Transverse colon (tissue), 4 donors: ENCODE measurements at regions not wholly inside any gene's neighbourhood (a gene's known extent, or its start where the extent isn't known, plus 50 kb on each side); places are given as distances from the start of the nearest gene placed in this dataset.

Experiments used
- DNase-seq: peaks from one replicate; pipeline ENCODE4 v3.0.0-alpha.2; 2019
- H3K27ac ChIP-seq, 4 donors: fragments of 200-600 bp; sonication (generic); 2 replicates each; pipeline ENCODE4 v1.5.1; 2016 to 2018; ENCODE audit warnings: inconsistent platforms in 4 of 4
- H3K27me3 ChIP-seq: fragments of 200-600 bp; sonication (generic); 2 replicates; pipeline ENCODE4 v1.5.1; 2017; ENCODE audit warnings: inconsistent platforms
- H3K36me3 ChIP-seq, 4 donors: fragments of 200-600 bp; sonication (generic); 2 replicates each; pipeline ENCODE4 v1.5.1; 2017 to 2019; ENCODE audit warnings: inconsistent platforms in 4 of 4
- H3K4me1 ChIP-seq, 4 donors: fragments of 200-600 bp; sonication (generic); 2 replicates each; pipeline ENCODE4 v1.5.1; 2017 to 2020; ENCODE audit warnings: inconsistent platforms in 4 of 4
- H3K4me3 ChIP-seq, 4 donors: fragments of 200-600 bp; sonication (generic); 1 replicate in 1 of 4; 2 replicates in 3 of 4; pipeline versions ENCODE4 v1.5.1 to v1.6.1; 2017 to 2019; ENCODE audit warnings: inconsistent platforms in 4 of 4
- H3K9me3 ChIP-seq, 2 donors: fragments of 200-600 bp; sonication (generic); 2 replicates each; pipeline ENCODE4 v1.5.1; 2017 to 2019; ENCODE audit warnings: inconsistent platforms in 2 of 2
- EP300 ChIP-seq: sonication (generic); formaldehyde crosslinking; IDR thresholded peaks from one replicate; pipeline ENCODE4 v1.6.1; 2017; ENCODE audit warnings: antibody characterized with exemption, low read depth
- POLR2A ChIP-seq: fragments of 450-650 bp; IDR thresholded peaks from one replicate; pipeline ENCODE4 v1.6.1; 2016; ENCODE audit warnings: antibody characterized with exemption, mild to moderate bottlenecking, moderate library complexity
- POLR2AphosphoS5 ChIP-seq, 3 donors: sonication (generic); formaldehyde crosslinking; IDR thresholded peaks; one replicate each; pipeline ENCODE4 v1.6.1; 2016; ENCODE audit warnings: antibody characterized with exemption in 3 of 3
- WGBS, 2 donors: methylation state at CpG; one replicate each; pipeline ENCODE4 v1.1.5; 2018; ENCODE audit warnings: low coverage in 1 of 2; 5-methylcytosine and 5-hydroxymethylcytosine counted together
- in situ Hi-C, 4 donors: fragments of 200-750 bp; cut with MboI; loops; one replicate each; pipeline versions ENCODE4 v1.15.0 to v1.15.1; 2017; ENCODE audit warnings: low sequenced_read_pairs in 3 of 4, low pct_ligation_motif_present in 1 of 4, low pct_unique_long_range_greater_than_20kb in 1 of 4
- intact Hi-C: fragments of 100-400 bp; cut with DNase I; formaldehyde crosslinking; loops from one replicate; pipeline ENCODE4 v1.15.1; 2023; ENCODE audit warnings: low total_unique reads
- TF ChIP-seq, protein P1 (sequence below), 5 experiments: fragments of 200-600 bp in 3 of 5; fragments of 450-650 bp in 2 of 5; sonication (generic) in 3 of 5; IDR thresholded peaks; 1 replicate in 2 of 5; 2 replicates in 3 of 5; pipeline ENCODE4 v1.5.1; 2016 to 2017; ENCODE audit warnings: antibody characterized with exemption in 5 of 5, inconsistent platforms in 3 of 5, mild to moderate bottlenecking in 2 of 5, moderate library complexity in 1 of 5

DNA sequence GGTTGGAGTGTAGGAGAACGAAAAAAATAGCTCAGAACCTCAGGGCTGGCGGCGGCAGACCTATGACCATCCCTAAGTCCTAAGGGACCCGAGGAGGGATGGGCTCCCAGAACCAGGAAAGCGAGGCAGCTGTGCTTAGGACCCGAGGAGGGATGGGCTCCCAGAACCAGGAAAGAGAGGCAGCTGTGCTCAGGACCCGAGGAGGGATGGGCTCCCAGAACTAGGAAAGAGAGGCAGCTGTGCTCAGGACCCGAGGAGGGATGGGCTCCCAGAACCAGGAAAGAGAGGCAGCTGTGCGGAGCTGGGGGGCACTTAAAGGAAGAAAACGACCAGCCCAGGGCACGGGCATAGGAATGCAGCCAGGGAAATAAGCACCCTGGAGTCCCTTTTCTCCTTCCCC lies 125.0 kb upstream of the DLG1 start:
- Histone ChIP-seq H3K4me3 (no peak overlapping the region), H3K27me3 (no peaks in the 10 kb centered on the region), H3K36me3 (no peaks in the 10 kb centered on the region), H3K27ac (no peak overlapping the region), H3K9me3 (no peaks in the 10 kb centered on the region), H3K4me1 (peaks cover 0 to 6% (median 6%) of the 10 kb centered on the region in 4 donors)
- in situ Hi-C loops (no loop called here), intact Hi-C loops (no loop called here)
- TF ChIP-seq POLR2AphosphoS5 (IDR thresholded peaks at IDR 0.05) (no peak), EP300 (no peak), POLR2A (no peak)
- TF ChIP-seq, protein P1, sequence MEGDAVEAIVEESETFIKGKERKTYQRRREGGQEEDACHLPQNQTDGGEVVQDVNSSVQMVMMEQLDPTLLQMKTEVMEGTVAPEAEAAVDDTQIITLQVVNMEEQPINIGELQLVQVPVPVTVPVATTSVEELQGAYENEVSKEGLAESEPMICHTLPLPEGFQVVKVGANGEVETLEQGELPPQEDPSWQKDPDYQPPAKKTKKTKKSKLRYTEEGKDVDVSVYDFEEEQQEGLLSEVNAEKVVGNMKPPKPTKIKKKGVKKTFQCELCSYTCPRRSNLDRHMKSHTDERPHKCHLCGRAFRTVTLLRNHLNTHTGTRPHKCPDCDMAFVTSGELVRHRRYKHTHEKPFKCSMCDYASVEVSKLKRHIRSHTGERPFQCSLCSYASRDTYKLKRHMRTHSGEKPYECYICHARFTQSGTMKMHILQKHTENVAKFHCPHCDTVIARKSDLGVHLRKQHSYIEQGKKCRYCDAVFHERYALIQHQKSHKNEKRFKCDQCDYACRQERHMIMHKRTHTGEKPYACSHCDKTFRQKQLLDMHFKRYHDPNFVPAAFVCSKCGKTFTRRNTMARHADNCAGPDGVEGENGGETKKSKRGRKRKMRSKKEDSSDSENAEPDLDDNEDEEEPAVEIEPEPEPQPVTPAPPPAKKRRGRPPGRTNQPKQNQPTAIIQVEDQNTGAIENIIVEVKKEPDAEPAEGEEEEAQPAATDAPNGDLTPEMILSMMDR (IDR thresholded peaks at IDR 0.05): no peak
- DNase-seq: no peak
- WGBS, 2 donors: 60 to 62% methylated on average over 4 to 11 of the region's 11 CpGs

DNA sequence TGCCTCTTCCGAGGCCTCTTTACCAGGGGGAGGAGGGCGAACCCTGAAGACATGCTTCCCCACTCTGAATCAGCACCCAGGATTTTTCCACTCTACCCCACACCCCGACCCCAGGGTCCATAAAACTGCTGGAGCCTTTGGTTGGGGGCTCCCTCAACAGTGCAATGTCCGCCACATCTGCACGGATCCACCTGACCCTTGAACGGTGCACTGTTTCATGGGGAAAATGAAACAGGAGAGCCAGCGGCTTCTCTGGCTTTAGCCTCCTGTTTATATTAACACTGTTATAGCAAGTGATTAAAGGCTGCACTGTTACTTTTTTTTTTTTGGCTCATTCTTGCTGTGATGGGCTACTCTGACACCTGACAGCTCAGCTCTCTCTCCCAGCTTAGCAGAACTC lies 124.1 kb upstream of the DLG1 start:
- WGBS, 2 donors: 62 to 84% methylated on average over 2 to 7 of the region's 7 CpGs
- TF ChIP-seq, protein P1 (IDR thresholded peaks at IDR 0.05): no peak
- TF ChIP-seq POLR2A: no peak
- no peak for TF ChIP-seq EP300
- TF ChIP-seq POLR2AphosphoS5 (IDR thresholded peaks at IDR 0.05): no peak

DNA sequence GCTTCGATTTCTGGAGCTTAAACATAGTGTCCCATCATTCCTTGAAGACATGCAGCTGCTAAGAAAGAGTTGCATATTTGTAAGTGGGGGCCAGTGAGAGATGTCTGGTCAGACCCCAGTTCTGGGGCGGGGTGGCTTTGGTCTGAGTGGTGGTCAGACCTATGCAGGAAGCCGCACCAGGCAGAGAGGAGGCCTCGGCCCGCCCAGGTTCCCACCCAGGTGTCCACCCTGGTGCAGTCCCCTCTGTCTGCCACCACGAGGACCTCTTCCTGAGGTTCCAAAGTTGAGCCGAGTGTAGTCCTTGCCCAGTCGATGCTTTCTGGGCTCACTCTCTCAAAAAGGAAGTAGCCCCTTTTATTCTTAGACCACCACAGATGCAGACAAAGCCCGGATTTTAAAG lies 122.6 kb upstream of the DLG1 start:
- no peak for DNase-seq
- Histone ChIP-seq H3K27ac (no peak overlapping the region), H3K4me3 (no peak overlapping the region), H3K36me3 (no peaks in the 10 kb centered on the region), H3K4me1 (peaks cover 0 to 5% (median 0%) of the 10 kb centered on the region in 4 donors), H3K27me3 (no peaks in the 10 kb centered on the region), H3K9me3 (no peaks in the 10 kb centered on the region)
- TF ChIP-seq, protein P1 (IDR thresholded peaks at IDR 0.05): no peak
- TF ChIP-seq EP300 (no peak), POLR2A (no peak), POLR2AphosphoS5 (IDR thresholded peaks at IDR 0.05) (no peak)
- intact Hi-C loops (no loop called here), in situ Hi-C loops (no loop called here)
- WGBS, 2 donors: 43 to 74% methylated on average over 2 to 9 of the region's 9 CpGs

More for the DNA sequence above, 124.1 kb upstream of the DLG1 start:
- Histone ChIP-seq H3K27me3 (no peaks in the 10 kb centered on the region), H3K4me1 (peaks cover 0 to under 1% (median 0%) of the 10 kb centered on the region in 4 donors), H3K36me3 (no peaks in the 10 kb centered on the region), H3K4me3 (no peak overlapping the region), H3K9me3 (no peaks in the 10 kb centered on the region), H3K27ac (no peak overlapping the region)
- DNase-seq: no peak
- intact Hi-C loops: no loop called here
- in situ Hi-C loops: no loop called here

DNA sequence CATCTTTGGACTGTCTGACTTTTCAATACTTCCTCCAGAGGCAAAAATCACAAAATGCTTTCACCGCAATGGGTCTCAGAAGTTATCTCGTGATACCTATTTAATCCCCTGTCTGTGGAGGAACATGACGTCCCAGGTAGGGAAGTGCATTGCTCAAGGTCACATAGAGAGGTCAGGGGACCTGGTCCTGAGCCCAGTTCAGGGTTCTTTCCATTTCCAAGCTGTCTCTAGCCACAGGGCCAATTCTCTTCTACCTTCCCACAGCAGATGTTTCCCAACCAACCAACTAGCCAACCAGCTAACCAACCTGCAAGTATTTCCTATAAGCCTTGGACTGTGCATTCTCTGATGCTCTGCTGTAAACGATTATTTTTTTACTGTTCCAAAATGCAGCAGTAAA lies 122.2 kb upstream of the DLG1 start:
- 79 to 81% methylated on average over 3 to 4 of the region's 4 CpGs for WGBS, 2 donors
- TF ChIP-seq POLR2AphosphoS5 (IDR thresholded peaks at IDR 0.05) (no peak), EP300 (no peak), POLR2A (no peak)
- TF ChIP-seq, protein P1 (IDR thresholded peaks at IDR 0.05): no peak
- H3K4me3 ChIP-seq: no peak overlapping the region
- no peaks in the 10 kb centered on the region for H3K27me3 ChIP-seq
- H3K4me1 ChIP-seq: peaks cover 0 to 5% (median 0%) of the 10 kb centered on the region in 4 donors
- no peak for DNase-seq
- in situ Hi-C loops: no loop called here
- intact Hi-C loops: no loop called here
- H3K27ac ChIP-seq: no peak overlapping the region
- H3K36me3 ChIP-seq: no peaks in the 10 kb centered on the region
- H3K9me3 ChIP-seq: no peaks in the 10 kb centered on the region
